ENCODE measurements at regions not wholly inside any gene's neighbourhood (a gene's known extent, or its start where the extent isn't known, plus 50 kb on each side); places are given as distances from the start of the nearest gene placed in this dataset.
A peak's percentile ranks its signal among the peaks of the same experiment; 100 is the strongest.
"Not testable (repeated sequence)": the region's sequence is repeated elsewhere in the genome, so short reads cannot be mapped to it uniquely, and the experiment has no call there.

GRCh38 chr11:98734686-98735085 is 286.1 kb upstream of the CNTN5 start:
- TF ChIP-seq CTCF (IDR thresholded peaks at IDR 0.05; ENCODE audit: low read depth, low read length): no peak
- DNase-seq (ENCODE audit: low read depth in 2 of 2): no peak
- H3K4me3 ChIP-seq (replicated peaks in 1 of 2; ENCODE audit: low read depth in 2 of 2, low read length in 2 of 2): no peak overlapping the region

GRCh38 chr11:98736833-98737232 is 283.9 kb upstream of the CNTN5 start:
- no peak for TF ChIP-seq CTCF (IDR thresholded peaks at IDR 0.05; ENCODE audit: low read depth, low read length)
- no peak overlapping the region for H3K4me3 ChIP-seq (replicated peaks in 1 of 2; ENCODE audit: low read depth in 2 of 2, low read length in 2 of 2)
- DNase-seq (ENCODE audit: low read depth in 2 of 2): no peak

GRCh38 chr11:98740321-98740720 is 280.4 kb upstream of the CNTN5 start:
- no peak overlapping the region for H3K4me3 ChIP-seq (replicated peaks in 1 of 2; ENCODE audit: low read depth in 2 of 2, low read length in 2 of 2)
- TF ChIP-seq CTCF (IDR thresholded peaks at IDR 0.05; ENCODE audit: low read depth, low read length): no peak
- peak in 1 of 2 donors; percentile 79 for DNase-seq (ENCODE audit: low read depth in 2 of 2)

- not testable (repeated sequence) for H3K4me3 ChIP-seq (replicated peaks in 1 of 2; ENCODE audit: low read depth in 2 of 2, low read length in 2 of 2)
Measured at GRCh38 chr11:98763446-98763845, 257.3 kb upstream of the CNTN5 start.

GRCh38 chr11:98766903-98767302 is 253.8 kb upstream of the CNTN5 start:
- no peak overlapping the region for H3K4me3 ChIP-seq (replicated peaks in 1 of 2; ENCODE audit: low read depth in 2 of 2, low read length in 2 of 2)
- TF ChIP-seq CTCF (IDR thresholded peaks at IDR 0.05; ENCODE audit: low read depth, low read length): no peak
- DNase-seq (ENCODE audit: low read depth in 2 of 2): no peak

More at GRCh38 chr11:98763446-98763845, 257.3 kb upstream of the CNTN5 start:
- DNase-seq (ENCODE audit: low read depth in 2 of 2): not testable (repeated sequence)

- DNase-seq (ENCODE audit: low read depth in 2 of 2); H3K4me3 ChIP-seq (replicated peaks in 1 of 2; ENCODE audit: low read depth in 2 of 2, low read length in 2 of 2): not testable (repeated sequence)
Measured at GRCh38 chr11:98770046-98770445, 250.7 kb upstream of the CNTN5 start.

GRCh38 chr11:98771791-98772190 is 249.0 kb upstream of the CNTN5 start:
- no peak overlapping the region for H3K4me3 ChIP-seq (replicated peaks in 1 of 2; ENCODE audit: low read depth in 2 of 2, low read length in 2 of 2)
- no peak for DNase-seq (ENCODE audit: low read depth in 2 of 2)
- no peak for TF ChIP-seq CTCF (IDR thresholded peaks at IDR 0.05; ENCODE audit: low read depth, low read length)

- no peak overlapping the region for H3K4me3 ChIP-seq (replicated peaks in 1 of 2; ENCODE audit: low read depth in 2 of 2, low read length in 2 of 2)
- no peak for TF ChIP-seq CTCF (IDR thresholded peaks at IDR 0.05; ENCODE audit: low read depth, low read length)
- DNase-seq (ENCODE audit: low read depth in 2 of 2): no peak
Measured at GRCh38 chr11:98772893-98773292, 247.9 kb upstream of the CNTN5 start.
